IMR-90 (cell line): ENCODE measurements at regions not wholly inside any gene's neighbourhood (a gene's known extent, or its start where the extent isn't known, plus 50 kb on each side); places are given as distances from the start of the nearest gene placed in this dataset.

Source experiments
- ATAC-seq: fragments of 200-7000 bp; cut with Tn5 transposase; 2 replicates; pipeline ENCODE4 v1.9.1; 2020; ENCODE audit warnings: low read depth, mild to moderate bottlenecking, moderate library complexity
- BruUV-seq: library from RNA; stranded (reverse); fragments of 400-500 nt; replicated peaks from 2 replicates; lab custom pipeline; 2021; lab: Mats Ljungman, UMichigan
- CTCF ChIA-PET: fragments of 300-600 bp; formaldehyde crosslinking; extraction: SDS; loops from one replicate; lab custom pipeline; 2021; ENCODE audit warnings: antibody characterized with exemption; lab: Yijun Ruan, JAX
- POLR2A ChIA-PET: fragments of 300-600 bp; sonication (Branson Sonifier 250); formaldehyde crosslinking; loops from one replicate; lab custom pipeline; 2022; ENCODE audit warnings: antibody characterized with exemption; ENCODE audit not compliant: unreplicated experiment; lab: Charles Lee
- DNase-seq: peaks from one replicate; pipeline ENCODE4 v3.0.0; 2013
- H2AFZ ChIP-seq: replicated peaks from 2 replicates; pipeline ENCODE3; 2013; ENCODE audit warnings: low read length, mild to moderate bottlenecking; ENCODE audit not compliant: poor library complexity
- H2AK5ac ChIP-seq: 2 replicates; pipeline ENCODE4 v1.6.1; 2013; ENCODE audit warnings: low read depth, low read length, inconsistent platforms
- H2AK9ac ChIP-seq: replicated peaks from 2 replicates; pipeline ENCODE3; 2013; ENCODE audit warnings: mild to moderate bottlenecking, low read depth, low read length, moderate library complexity; ENCODE audit not compliant: poor library complexity
- H2BK120ac ChIP-seq: 2 replicates; pipeline ENCODE4 v1.6.1; 2013; ENCODE audit warnings: low read depth, low read length, inconsistent platforms
- H2BK15ac ChIP-seq: 3 replicates; pipeline ENCODE4 v1.6.1; 2013; ENCODE audit warnings: low read depth, low read length, inconsistent platforms
- H2BK20ac ChIP-seq: 2 replicates; pipeline ENCODE4 v1.6.1; 2013; ENCODE audit warnings: low read depth, mild to moderate bottlenecking, inconsistent platforms, low read length, moderate library complexity
- H2BK5ac ChIP-seq: 2 replicates; pipeline ENCODE4 v1.6.1; 2013; ENCODE audit warnings: mild to moderate bottlenecking, low read depth, low read length, inconsistent platforms; ENCODE audit not compliant: poor library complexity, severe bottlenecking
- H3K14ac ChIP-seq: replicated peaks from 2 replicates; pipeline ENCODE4 v1.6.1; 2013; ENCODE audit warnings: low read depth, low read length, inconsistent platforms
- H3K18ac ChIP-seq: 2 replicates; pipeline ENCODE4 v1.6.1; 2013; ENCODE audit warnings: low read depth, low read length, control low read depth
- H3K23ac ChIP-seq: 2 replicates; pipeline ENCODE4 v1.6.1; 2013; ENCODE audit warnings: low read depth, low read length, inconsistent platforms
- H3K27ac ChIP-seq: 2 replicates; pipeline ENCODE4 v1.5.1; 2013; ENCODE audit warnings: mild to moderate bottlenecking, control low read depth, low read length; ENCODE audit not compliant: insufficient read depth
- H3K27me3 ChIP-seq: 2 replicates; pipeline ENCODE4 v1.6.1; 2013; ENCODE audit warnings: low read length; ENCODE audit not compliant: control insufficient read depth, insufficient read depth
- H3K36me3 ChIP-seq: 2 replicates; pipeline ENCODE4 v1.6.1; 2013; ENCODE audit warnings: low read length, mixed read lengths; ENCODE audit not compliant: control insufficient read depth, insufficient read depth
- H3K4ac ChIP-seq: 2 replicates; pipeline ENCODE4 v1.6.1; 2013; ENCODE audit warnings: low read depth, low read length, inconsistent platforms
- H3K4me1 ChIP-seq: 2 replicates; pipeline ENCODE4 v1.6.1; 2013; ENCODE audit warnings: low read length, mixed read lengths; ENCODE audit not compliant: control insufficient read depth, insufficient read depth
- H3K4me2 ChIP-seq: 2 replicates; pipeline ENCODE4 v1.6.1; 2013; ENCODE audit warnings: low read depth, mild to moderate bottlenecking, control low read depth, low read length, moderate library complexity
- H3K4me3 ChIP-seq: 2 replicates; pipeline ENCODE4 v1.5.1; 2013; ENCODE audit warnings: low read depth, mild to moderate bottlenecking, control low read depth, low read length, moderate library complexity; ENCODE audit not compliant: insufficient read depth
- H3K56ac ChIP-seq: 2 replicates; pipeline ENCODE4 v1.6.1; 2013; ENCODE audit warnings: low read length, inconsistent platforms; ENCODE audit not compliant: insufficient read depth; ENCODE audit errors: extremely low read depth
- H3K79me1 ChIP-seq, 2 experiments: 2 replicates each; pipeline ENCODE4 v1.6.1; 2013; ENCODE audit warnings: low read length in 2 of 2, inconsistent platforms in 1 of 2, low read depth in 1 of 2
- H3K9ac ChIP-seq: 2 replicates; pipeline ENCODE4 v1.6.1; 2013; ENCODE audit warnings: low read depth, low read length, control low read depth
- H3K9me1 ChIP-seq: 2 replicates; pipeline ENCODE4 v1.6.1; 2013; ENCODE audit warnings: low read length, inconsistent platforms; ENCODE audit not compliant: insufficient read depth
- H3K9me3 ChIP-seq: 2 replicates; pipeline ENCODE4 v1.6.1; 2013; ENCODE audit warnings: low read length; ENCODE audit not compliant: control insufficient read depth, insufficient read depth
- H4K20me1 ChIP-seq: 2 replicates; pipeline ENCODE4 v1.6.1; 2013; ENCODE audit warnings: low read length, inconsistent platforms; ENCODE audit not compliant: insufficient read depth
- H4K5ac ChIP-seq: 2 replicates; pipeline ENCODE4 v1.6.1; 2013; ENCODE audit warnings: mild to moderate bottlenecking, low read depth, low read length, control low read depth
- H4K8ac ChIP-seq, 2 experiments: 2 replicates each; pipeline ENCODE4 v1.6.1; 2013; ENCODE audit warnings: low read depth in 2 of 2, low read length in 2 of 2, control low read depth in 1 of 2, inconsistent platforms in 1 of 2
- H4K91ac ChIP-seq: 2 replicates; pipeline ENCODE4 v1.6.1; 2013; ENCODE audit warnings: low read depth, low read length, inconsistent platforms; ENCODE audit not compliant: insufficient read depth
- BHLHE40 ChIP-seq: fragments of 150-350 bp; IDR thresholded peaks from 2 replicates; pipeline ENCODE4 v1.6.1; 2016; ENCODE audit warnings: mild to moderate bottlenecking, low read depth, low read length
- CEBPB ChIP-seq: IDR thresholded peaks from 2 replicates; pipeline ENCODE4 v1.6.1; 2012; ENCODE audit warnings: low read depth, low read length, improper control_type of control experiment
- CHD1 ChIP-seq: IDR thresholded peaks from 2 replicates; pipeline ENCODE4 v1.6.1; 2012; ENCODE audit warnings: low read depth, low read length, improper control_type of control experiment
- MAFK ChIP-seq: IDR thresholded peaks from 2 replicates; pipeline ENCODE4 v1.6.1; 2012; ENCODE audit warnings: low read depth, low read length, improper control_type of control experiment
- MAZ ChIP-seq: IDR thresholded peaks from 2 replicates; pipeline ENCODE4 v1.6.1; 2012; ENCODE audit warnings: low read depth, mild to moderate bottlenecking, low read length, improper control_type of control experiment, moderate library complexity, borderline replicate concordance
- MXI1 ChIP-seq: IDR thresholded peaks from 2 replicates; pipeline ENCODE4 v1.6.1; 2012; ENCODE audit warnings: low read depth, mild to moderate bottlenecking, low read length, moderate library complexity, borderline replicate concordance
- NFE2L2 ChIP-seq: fragments of 150-350 bp; IDR thresholded peaks from 2 replicates; pipeline ENCODE4 v1.6.1; 2016; ENCODE audit warnings: low read depth, mild to moderate bottlenecking, low read length
- POLR2A ChIP-seq: IDR thresholded peaks from 2 replicates; pipeline ENCODE4 v1.6.1; 2012; ENCODE audit warnings: mild to moderate bottlenecking, low read depth, low read length
- RAD21 ChIP-seq: IDR thresholded peaks from 2 replicates; pipeline ENCODE4 v1.6.1; 2012; ENCODE audit warnings: low read length, improper control_type of control experiment
- RCOR1 ChIP-seq: IDR thresholded peaks from 2 replicates; pipeline ENCODE4 v1.6.1; 2012; ENCODE audit warnings: mild to moderate bottlenecking, low read length, improper control_type of control experiment; ENCODE audit not compliant: insufficient replicate concordance
- RFX5 ChIP-seq: IDR thresholded peaks from 2 replicates; pipeline ENCODE4 v1.8.0; 2012; ENCODE audit warnings: low read depth, mild to moderate bottlenecking, low read length, moderate library complexity
- SMC3 ChIP-seq: fragments of 150-350 bp; IDR thresholded peaks from 2 replicates; pipeline ENCODE4 v1.6.1; 2016; ENCODE audit warnings: low read depth, mild to moderate bottlenecking, antibody characterized with exemption, low read length, moderate library complexity
- WGBS, 2 experiments: methylation state at CpG; one replicate each; pipeline versions ENCODE4 v1.1.5 to v1.1.7; 2013; ENCODE audit warnings: missing lambda C conversion rate in 2 of 2; ENCODE audit not compliant: insufficient read length in 1 of 2; ENCODE audit errors: extremely low coverage in 2 of 2; 5-methylcytosine and 5-hydroxymethylcytosine counted together
- dilution Hi-C: fragments of 300-500 bp; cut with HindIII; formaldehyde crosslinking; loops from one replicate; pipeline ENCODE4 v1.14.3; 2018; ENCODE audit warnings: low sequenced_read_pairs; ENCODE audit not compliant: unreplicated experiment
- in situ Hi-C: fragments of 300-500 bp; cut with MboI; formaldehyde crosslinking; loops from 3 replicates; pipeline ENCODE4 v1.14.3; 2019; ENCODE audit warnings: low sequenced_read_pairs, inconsistent platforms, mixed read lengths
- intact Hi-C: fragments of 100-400 bp; cut with micrococcal nuclease; formaldehyde crosslinking; loops from 2 replicates; pipeline ENCODE4 v1.10.0; 2022

DNA sequence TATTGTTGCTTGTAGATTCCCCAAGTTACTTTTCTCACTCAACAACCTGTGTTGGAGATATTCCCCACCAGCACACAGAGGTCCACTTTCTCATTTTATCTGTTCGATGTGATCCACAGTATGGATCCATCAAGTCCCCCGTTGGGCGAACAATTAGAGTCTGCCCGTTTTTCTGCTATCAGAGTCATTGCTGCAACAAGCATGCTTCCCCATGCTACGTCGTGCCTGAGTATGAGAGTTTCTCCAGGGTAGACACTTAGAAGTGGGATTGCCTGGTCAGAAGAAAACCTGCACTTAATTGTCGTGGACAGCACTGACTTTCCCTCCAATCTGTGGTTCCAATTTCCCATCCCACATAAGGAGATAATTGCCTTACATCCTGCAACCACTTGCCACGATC is 62.7 kb upstream of the SHOX start:
- Histone ChIP-seq H3K9ac (no peak overlapping the region), H3K27me3 (no peaks in the 10 kb centered on the region), H2AFZ (no peak overlapping the region), H2AK9ac (no peak overlapping the region), H3K36me3 (no peaks in the 10 kb centered on the region), H4K91ac (no peak overlapping the region), H2BK5ac (no peak overlapping the region), H4K8ac (no peak overlapping the region), H3K9me3 (peaks cover 12% of the 10 kb centered on the region), H3K23ac (no peak overlapping the region), H3K9me1 (no peaks in the 10 kb centered on the region), H3K4me2 (no peak overlapping the region), H4K20me1 (no peaks in the 10 kb centered on the region), H2AK5ac (no peak overlapping the region), H4K5ac (no peak overlapping the region), H2BK15ac (no peak overlapping the region), H3K4me3 (no peak overlapping the region), H2BK20ac (no peak overlapping the region), H2BK120ac (no peak overlapping the region), H3K4me1 (no peaks in the 10 kb centered on the region), H3K4ac (no peak overlapping the region), H3K18ac (no peak overlapping the region), H3K27ac (no peak overlapping the region), H3K56ac (no peak overlapping the region), H3K79me1 (no peaks in the 10 kb centered on the region), H3K14ac (no peak overlapping the region)
- no TSS peak for BruUV-seq
- ATAC-seq = no peak
- DNase-seq = no peak
- WGBS, 2 experiments = no CpG with 5 or more reads among the region's 8 CpGs
- TF ChIP-seq RCOR1 (no peak), MAFK (no peak), RAD21 (no peak), CEBPB (no peak), RFX5 (no peak), MAZ (no peak), POLR2A (no peak), BHLHE40 (no peak), MXI1 (no peak), SMC3 (no peak), NFE2L2 (no peak), CHD1 (no peak)
- dilution Hi-C loops (no loop called here), in situ Hi-C loops (no loop called here), intact Hi-C loops (no loop called here)
- CTCF ChIA-PET = no interaction called here
- POLR2A ChIA-PET = no interaction called here
